ENCODE measurements at regions not wholly inside any gene's neighbourhood (a gene's known extent, or its start where the extent isn't known, plus 50 kb on each side); places are given as distances from the start of the nearest gene placed in this dataset.
"Not testable (repeated sequence)": the region's sequence is repeated elsewhere in the genome, so short reads cannot be mapped to it uniquely, and the experiment has no call there.

GRCh38 chr2:138928374-138929021 lies 148.3 kb upstream of the NXPH2 start:
- Histone ChIP-seq H3K9me3 (no peaks in the 10 kb centered on the region), H3K27me3 (no peaks in the 10 kb centered on the region), H3K4me3 (no peak overlapping the region), H3K36me3 (no peaks in the 10 kb centered on the region)
- no peak for DNase-seq

- DNase-seq: no peak
- Histone ChIP-seq H3K4me3 (no peak overlapping the region), H3K27me3 (no peaks in the 10 kb centered on the region), H3K36me3 (no peaks in the 10 kb centered on the region), H3K9me3 (no peaks in the 10 kb centered on the region)
Observed at GRCh38 chr2:138922973-138923563, 142.9 kb upstream of the NXPH2 start.

GRCh38 chr2:138919120-138919747 lies 139.0 kb upstream of the NXPH2 start:
- no peaks in the 10 kb centered on the region for H3K9me3 ChIP-seq
- peak; percentile 28 for DNase-seq
- no peaks in the 10 kb centered on the region for H3K27me3 ChIP-seq
- no peaks in the 10 kb centered on the region for H3K36me3 ChIP-seq
- no peak overlapping the region for H3K4me3 ChIP-seq

- Histone ChIP-seq H3K9me3 (no peaks in the 10 kb centered on the region), H3K27me3 (no peaks in the 10 kb centered on the region), H3K36me3 (no peaks in the 10 kb centered on the region), H3K4me3 (no peak overlapping the region)
- DNase-seq: no peak
Observed at GRCh38 chr2:138910427-138910826, 130.2 kb upstream of the NXPH2 start.

GRCh38 chr2:138906549-138906948 lies 126.4 kb upstream of the NXPH2 start:
- Histone ChIP-seq H3K27me3 (no peaks in the 10 kb centered on the region), H3K4me3 (no peak overlapping the region), H3K9me3 (no peaks in the 10 kb centered on the region), H3K36me3 (no peaks in the 10 kb centered on the region)
- DNase-seq: no peak

GRCh38 chr2:138902239-138902871 lies 122.2 kb upstream of the NXPH2 start:
- Histone ChIP-seq H3K27me3 (no peaks in the 10 kb centered on the region), H3K9me3 (no peaks in the 10 kb centered on the region), H3K4me3 (no peak overlapping the region), H3K36me3 (no peaks in the 10 kb centered on the region)
- DNase-seq: no peak

- no peak for DNase-seq
- no peak overlapping the region for H3K4me3 ChIP-seq
- no peaks in the 10 kb centered on the region for H3K9me3 ChIP-seq
- no peaks in the 10 kb centered on the region for H3K36me3 ChIP-seq
- H3K27me3 ChIP-seq: no peaks in the 10 kb centered on the region
Observed at GRCh38 chr2:138901530-138901929, 121.3 kb upstream of the NXPH2 start.

- H3K36me3 ChIP-seq: no peaks in the 10 kb centered on the region
- H3K27me3 ChIP-seq: no peaks in the 10 kb centered on the region
- H3K4me3 ChIP-seq: no peak overlapping the region
- DNase-seq: no peak
- H3K9me3 ChIP-seq: no peaks in the 10 kb centered on the region
Observed at GRCh38 chr2:138898855-138899254, 118.7 kb upstream of the NXPH2 start.

GRCh38 chr2:138897274-138897673 lies 117.1 kb upstream of the NXPH2 start:
- DNase-seq: no peak
- Histone ChIP-seq H3K36me3 (no peaks in the 10 kb centered on the region), H3K27me3 (no peaks in the 10 kb centered on the region), H3K9me3 (no peaks in the 10 kb centered on the region), H3K4me3 (no peak overlapping the region)

- DNase-seq: no peak
- no peaks in the 10 kb centered on the region for H3K36me3 ChIP-seq
- no peaks in the 10 kb centered on the region for H3K9me3 ChIP-seq
- H3K4me3 ChIP-seq: no peak overlapping the region
- H3K27me3 ChIP-seq: no peaks in the 10 kb centered on the region
Observed at GRCh38 chr2:138893746-138894145, 113.6 kb upstream of the NXPH2 start.

- DNase-seq: no peak
- Histone ChIP-seq H3K27me3 (no peaks in the 10 kb centered on the region), H3K4me3 (no peak overlapping the region), H3K36me3 (no peaks in the 10 kb centered on the region), H3K9me3 (no peaks in the 10 kb centered on the region)
Observed at GRCh38 chr2:138881126-138881525, 100.9 kb upstream of the NXPH2 start.

GRCh38 chr2:138879931-138880330 lies 99.7 kb upstream of the NXPH2 start:
- no peak overlapping the region for H3K4me3 ChIP-seq
- H3K9me3 ChIP-seq: no peaks in the 10 kb centered on the region
- H3K27me3 ChIP-seq: no peaks in the 10 kb centered on the region
- no peaks in the 10 kb centered on the region for H3K36me3 ChIP-seq
- no peak for DNase-seq

- Histone ChIP-seq H3K9me3 (no peaks in the 10 kb centered on the region), H3K27me3 (no peaks in the 10 kb centered on the region), H3K36me3 (no peaks in the 10 kb centered on the region), H3K4me3 (no peak overlapping the region)
- DNase-seq: no peak
Observed at GRCh38 chr2:138877421-138877820, 97.2 kb upstream of the NXPH2 start.

- no peaks in the 10 kb centered on the region for H3K36me3 ChIP-seq
- no peak overlapping the region for H3K4me3 ChIP-seq
- no peaks in the 10 kb centered on the region for H3K27me3 ChIP-seq
- H3K9me3 ChIP-seq: no peaks in the 10 kb centered on the region
- DNase-seq: no peak
Observed at GRCh38 chr2:138874251-138874650, 94.1 kb upstream of the NXPH2 start.

GRCh38 chr2:138872116-138872515 lies 91.9 kb upstream of the NXPH2 start:
- H3K27me3 ChIP-seq, H3K4me3 ChIP-seq, DNase-seq, H3K9me3 ChIP-seq, H3K36me3 ChIP-seq: not testable (repeated sequence)

- Histone ChIP-seq H3K36me3 (no peaks in the 10 kb centered on the region), H3K9me3 (no peaks in the 10 kb centered on the region), H3K27me3 (no peaks in the 10 kb centered on the region), H3K4me3 (no peak overlapping the region)
- DNase-seq: no peak
Observed at GRCh38 chr2:138871312-138871711, 91.1 kb upstream of the NXPH2 start.

- no peak for DNase-seq
- Histone ChIP-seq H3K36me3 (no peaks in the 10 kb centered on the region), H3K27me3 (peaks cover 2% of the 10 kb centered on the region; the same call in 1 of the 2 replicates), H3K4me3 (no peak overlapping the region), H3K9me3 (no peaks in the 10 kb centered on the region)
Observed at GRCh38 chr2:138867341-138867740, 87.2 kb upstream of the NXPH2 start.

GRCh38 chr2:138866797-138867196 lies 86.6 kb upstream of the NXPH2 start:
- no peak overlapping the region for H3K4me3 ChIP-seq
- no peaks in the 10 kb centered on the region for H3K36me3 ChIP-seq
- H3K9me3 ChIP-seq: no peaks in the 10 kb centered on the region
- no peak for DNase-seq
- H3K27me3 ChIP-seq: peaks cover 2% of the 10 kb centered on the region; the same call in 1 of the 2 replicates

All from MG63 (cell line).